Muscle of arm (tissue), 1 donor: ENCODE measurements at regions not wholly inside any gene's neighbourhood (a gene's known extent, or its start where the extent isn't known, plus 50 kb on each side); places are given as distances from the start of the nearest gene placed in this dataset.
"Not testable (repeated sequence)": the region's sequence is repeated elsewhere in the genome, so short reads cannot be mapped to it uniquely, and the experiment has no call there.

Source experiments
- DNase-seq: peaks from one replicate; pipeline ENCODE4 v3.0.0-alpha.2; 2013

DNA sequence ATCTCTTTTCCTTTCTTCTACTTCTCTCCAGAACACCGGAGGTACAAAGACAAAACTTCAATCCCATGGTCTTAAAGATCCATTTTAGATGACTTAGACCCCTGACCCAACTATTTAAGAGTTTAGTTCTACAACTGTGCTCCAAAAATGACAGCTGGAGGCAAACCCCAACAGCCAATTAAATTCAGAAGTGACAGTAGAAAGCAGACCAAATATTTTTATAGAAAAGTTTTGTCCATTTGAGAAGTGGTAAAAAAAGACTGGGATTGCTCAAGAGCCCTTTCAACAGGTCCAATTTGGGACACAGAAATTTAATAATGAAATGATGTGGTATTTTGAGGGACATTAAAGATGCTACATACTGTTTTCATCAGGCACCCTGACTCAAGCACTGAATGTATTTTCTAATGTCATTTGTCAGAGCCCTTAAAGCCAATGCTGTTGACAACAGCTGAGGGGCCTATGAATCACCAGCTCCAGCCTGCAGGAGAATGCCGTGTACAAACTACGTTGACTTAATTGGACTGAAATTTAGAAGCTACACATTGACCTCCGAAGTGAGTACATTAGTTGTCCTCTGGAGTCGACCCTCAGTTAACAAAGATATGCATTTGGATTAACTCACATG is 147.5 kb upstream of the PIK3R1 start:
- no peak for DNase-seq

- no peak for DNase-seq
These were observed 148.3 kb upstream of the PIK3R1 start for GRCh38 chr5:68067291-68067690.

DNA sequence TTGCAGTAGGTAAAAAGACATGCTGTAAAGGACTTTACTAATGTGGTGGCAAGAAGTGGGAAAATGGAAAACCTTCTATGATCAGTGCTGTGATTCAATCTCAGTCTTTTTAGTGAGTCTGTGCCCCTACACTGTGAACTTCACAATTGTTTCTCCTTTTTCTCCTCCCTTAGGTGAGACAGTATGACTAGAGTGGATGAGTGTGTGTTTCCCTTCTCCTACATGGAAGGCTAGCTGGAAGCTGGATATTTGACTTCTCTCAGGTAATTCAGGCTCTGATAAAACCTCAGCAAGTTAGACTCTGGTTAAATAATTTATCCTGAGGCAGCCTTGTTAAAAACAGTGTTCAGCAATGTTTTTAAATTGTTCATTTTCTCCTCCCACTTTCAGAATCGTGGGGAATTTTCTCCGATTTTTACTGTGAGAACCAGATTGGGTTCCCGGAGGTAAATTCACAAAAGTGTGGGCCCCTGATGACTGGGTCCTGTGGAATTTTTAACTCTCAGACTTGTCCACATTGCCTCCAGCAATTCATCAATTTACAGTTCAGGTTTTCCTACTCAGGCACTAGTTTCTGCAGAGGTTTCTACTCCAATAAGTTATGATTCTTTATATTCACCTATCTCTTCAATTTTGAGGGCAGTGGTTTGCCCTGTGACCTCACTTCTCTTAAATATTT is 149.1 kb upstream of the PIK3R1 start:
- DNase-seq = no peak

DNA sequence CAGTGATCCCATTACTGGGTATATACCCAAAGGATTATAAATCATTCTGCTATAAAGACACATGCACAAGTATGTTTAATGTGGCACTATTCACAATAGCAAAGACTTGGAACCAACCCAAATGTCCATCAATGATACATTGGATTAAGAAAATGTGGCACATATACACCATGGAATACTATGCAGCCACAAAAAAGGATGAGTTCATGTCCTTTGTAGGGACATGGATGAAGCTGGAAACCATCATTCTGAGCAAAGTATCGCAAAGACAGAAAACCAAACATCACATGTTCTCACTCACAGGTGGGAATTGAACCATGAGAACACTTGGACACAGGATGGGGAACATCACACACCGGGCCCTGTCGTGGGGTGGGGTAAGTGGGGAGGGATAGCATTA is 150.2 kb upstream of the PIK3R1 start:
- DNase-seq = not testable (repeated sequence)

DNA sequence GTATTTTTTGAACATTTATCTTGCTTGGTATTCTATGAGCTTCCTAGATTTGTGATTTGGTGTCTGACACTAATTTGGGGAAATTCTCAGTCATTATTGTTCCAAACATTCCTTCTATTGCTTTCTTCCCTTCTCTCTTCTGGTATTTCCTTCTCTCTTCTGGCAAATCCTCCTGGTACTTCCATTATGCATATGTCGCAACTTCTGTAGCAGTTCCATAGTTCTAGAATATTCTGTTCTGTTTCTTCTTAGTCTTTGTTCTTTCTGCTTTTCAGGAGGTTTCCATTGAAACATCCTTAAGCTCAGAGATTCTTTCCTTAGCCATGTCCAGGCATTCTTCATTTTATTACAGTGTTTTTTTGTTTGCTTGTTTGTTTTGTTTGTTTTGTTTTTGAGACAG is 155.2 kb upstream of the PIK3R1 start:
- DNase-seq = no peak

DNA sequence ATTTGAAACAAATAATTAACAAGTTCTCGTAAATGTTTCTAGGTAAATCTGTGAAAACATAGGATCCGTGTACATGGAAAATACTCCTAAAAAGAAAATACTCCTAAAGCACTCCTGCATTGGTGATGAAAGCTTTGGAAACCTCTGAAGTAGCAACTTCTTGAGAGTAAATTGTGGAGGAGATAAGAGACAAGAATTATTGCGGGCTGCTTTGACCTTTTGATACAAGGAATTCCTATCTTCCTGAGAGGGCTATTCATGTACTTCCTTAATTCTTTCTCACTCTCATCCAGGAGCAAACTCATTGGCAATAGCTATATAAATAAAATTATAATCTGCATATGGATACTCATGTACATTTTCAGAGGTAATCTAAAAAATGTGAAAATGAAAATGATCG is 158.4 kb upstream of the PIK3R1 start:
- DNase-seq = no peak

GRCh38 chr5:68055686-68056085 is 159.9 kb upstream of the PIK3R1 start:
- no peak for DNase-seq

GRCh38 chr5:68054638-68055037 is 160.9 kb upstream of the PIK3R1 start:
- no peak for DNase-seq

DNA sequence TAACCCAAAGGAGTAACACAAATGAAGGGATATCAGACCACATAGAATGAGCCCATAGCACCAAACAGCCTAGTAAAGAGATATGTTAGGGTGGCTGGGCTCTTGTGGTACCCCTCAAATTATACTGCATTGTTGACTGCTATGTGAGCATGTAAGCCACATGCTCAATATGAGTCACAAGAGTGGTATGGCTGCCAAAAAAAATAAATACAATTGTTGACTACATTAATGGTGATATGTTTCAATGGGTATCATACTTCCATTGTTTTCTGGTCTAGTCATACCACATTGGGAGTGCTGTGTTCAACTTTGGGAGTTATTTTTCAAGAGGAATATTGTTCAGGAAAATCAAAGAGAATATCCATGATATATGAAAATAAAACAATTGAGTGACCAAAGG is 162.4 kb upstream of the PIK3R1 start:
- DNase-seq = no peak

- no peak for DNase-seq
These were observed 166.4 kb upstream of the PIK3R1 start for GRCh38 chr5:68049053-68049713.

- DNase-seq = no peak
These were observed 167.0 kb upstream of the PIK3R1 start for GRCh38 chr5:68048516-68048915.

DNA sequence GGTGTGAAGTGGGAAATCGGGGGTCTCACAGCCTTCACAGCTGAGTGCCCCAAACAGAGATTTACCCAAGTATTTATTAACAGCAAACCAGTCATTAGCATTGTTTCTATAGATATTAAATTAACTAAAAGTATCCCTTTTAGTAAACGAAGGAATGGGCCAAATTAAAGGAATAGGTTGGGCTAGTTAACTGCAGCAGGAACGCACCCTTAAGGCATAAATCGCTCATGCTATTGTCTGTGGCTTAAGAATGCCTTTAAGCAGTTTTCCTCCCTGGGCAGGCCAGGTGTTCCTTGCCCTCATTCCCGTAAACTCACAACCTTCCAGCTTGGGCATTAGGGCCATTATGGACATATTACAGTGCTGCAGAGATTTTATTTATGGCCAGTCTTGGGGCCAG is 167.5 kb upstream of the PIK3R1 start:
- DNase-seq = not testable (repeated sequence)

- no peak for DNase-seq
These were observed 168.5 kb upstream of the PIK3R1 start for GRCh38 chr5:68047035-68047434.

GRCh38 chr5:68046445-68046844 is 169.1 kb upstream of the PIK3R1 start:
- no peak for DNase-seq

- no peak for DNase-seq
These were observed 174.3 kb upstream of the PIK3R1 start for GRCh38 chr5:68041293-68041692.

- DNase-seq = no peak
These were observed 178.0 kb upstream of the PIK3R1 start for GRCh38 chr5:68037546-68037945.

- DNase-seq = no peak
These were observed 181.5 kb upstream of the PIK3R1 start for GRCh38 chr5:68033961-68034571.

DNA sequence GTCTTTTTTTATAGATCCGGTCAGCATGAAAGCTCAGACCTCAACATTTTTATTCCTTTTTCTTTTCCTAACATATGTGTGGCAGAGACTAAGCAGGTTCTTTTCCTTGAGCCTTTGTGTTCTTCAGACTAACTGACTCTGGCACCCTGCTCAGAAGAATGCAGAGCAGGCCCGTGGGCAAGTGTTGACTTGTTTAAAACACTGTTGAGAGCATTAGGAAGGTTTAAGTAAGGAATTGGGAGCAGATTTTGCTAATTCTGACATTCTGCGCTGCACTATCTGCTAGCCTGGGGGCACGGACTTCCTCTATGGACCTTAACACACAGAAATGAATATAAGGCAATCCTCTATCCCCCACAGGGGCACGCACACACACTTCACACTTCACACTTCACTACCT is 182.5 kb upstream of the PIK3R1 start:
- no peak for DNase-seq

DNA sequence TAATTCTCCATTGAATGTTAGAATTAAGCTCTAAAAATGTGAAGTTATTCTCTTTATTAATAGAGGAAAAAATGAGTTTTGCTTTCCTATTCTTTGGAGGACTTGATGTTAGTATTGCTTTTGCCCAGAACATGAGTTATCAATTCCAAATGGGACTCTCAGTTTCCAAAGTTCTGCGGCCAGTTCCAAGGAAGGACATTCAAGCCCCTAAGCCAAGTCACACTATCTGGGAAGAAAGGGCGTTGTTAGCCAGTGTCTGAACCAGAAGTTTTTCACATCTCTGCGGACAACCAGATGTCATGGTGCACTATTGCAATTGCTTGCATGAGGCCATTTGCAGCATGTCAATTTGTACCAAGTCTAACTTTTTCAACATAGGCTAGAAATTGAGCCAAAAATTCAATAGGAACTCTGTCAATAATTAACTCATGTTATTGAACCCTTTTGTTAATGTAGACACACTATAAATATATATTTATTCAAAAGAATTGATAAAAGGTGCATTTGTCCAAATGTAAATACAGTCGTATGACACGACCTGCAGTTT is 183.3 kb upstream of the PIK3R1 start:
- DNase-seq = peak; percentile 80

GRCh38 chr5:68028131-68028727 is 187.3 kb upstream of the PIK3R1 start:
- no peak for DNase-seq

DNA sequence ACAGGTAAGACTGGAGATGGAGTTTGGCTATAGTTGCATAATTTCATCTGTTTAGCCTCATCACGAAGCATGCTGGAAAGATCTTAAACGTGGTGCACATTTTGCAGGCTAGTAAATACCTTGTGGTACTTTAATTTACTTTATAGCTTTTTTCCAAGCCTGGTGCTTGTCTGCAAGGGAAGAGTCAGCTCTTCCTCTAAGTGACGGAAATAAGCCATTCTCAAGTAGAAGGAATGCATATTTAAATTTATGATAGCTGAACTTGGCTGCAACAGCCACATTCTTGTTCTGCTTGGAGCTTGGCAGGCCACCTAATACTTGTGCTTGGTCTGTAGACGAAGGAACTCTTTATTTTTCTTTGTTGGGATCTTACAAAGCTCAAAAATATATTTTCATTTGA is 188.0 kb upstream of the PIK3R1 start:
- no peak for DNase-seq
